Parathyroid adenoma (tissue), 2 donors: ENCODE measurements at regions not wholly inside any gene's neighbourhood (a gene's known extent, or its start where the extent isn't known, plus 50 kb on each side); places are given as distances from the start of the nearest gene placed in this dataset.

ENCODE experiments used
- H2AFZ ChIP-seq: fragments of 300-600 bp; sonication (generic); one replicate; pipeline ENCODE4 v1.7.0; 2017; ENCODE audit warnings: antibody characterized with exemption, mild to moderate bottlenecking
- H3K27ac ChIP-seq: fragments of 300-600 bp; sonication (generic); one replicate; pipeline ENCODE4 v1.7.0; 2017
- H3K27me3 ChIP-seq: fragments of 300-600 bp; sonication (generic); one replicate; pipeline ENCODE4 v1.7.0; 2017; ENCODE audit warnings: low read length; ENCODE audit not compliant: control insufficient read depth, insufficient read depth
- H3K36me3 ChIP-seq: fragments of 300-600 bp; sonication (generic); one replicate; pipeline ENCODE4 v1.7.0; 2017; ENCODE audit warnings: low read length; ENCODE audit not compliant: control insufficient read depth, insufficient read depth
- H3K4me1 ChIP-seq: fragments of 300-600 bp; sonication (generic); one replicate; pipeline ENCODE4 v1.7.0; 2017; ENCODE audit warnings: control low read depth
- H3K4me2 ChIP-seq: fragments of 300-600 bp; sonication (generic); one replicate; pipeline ENCODE4 v1.7.0; 2017; ENCODE audit warnings: low read length
- H3K4me3 ChIP-seq: fragments of 300-600 bp; sonication (generic); one replicate; pipeline ENCODE4 v1.7.0; 2017; ENCODE audit warnings: low read depth, low read length
- H3K79me2 ChIP-seq: fragments of 300-600 bp; sonication (generic); one replicate; pipeline ENCODE4 v1.7.0; 2017; ENCODE audit warnings: control low read depth
- H3K9ac ChIP-seq: fragments of 300-600 bp; sonication (generic); one replicate; pipeline ENCODE4 v1.7.0; 2017; ENCODE audit warnings: mild to moderate bottlenecking
- H3K9me3 ChIP-seq: fragments of 300-600 bp; sonication (generic); one replicate; pipeline ENCODE4 v1.7.0; 2017; ENCODE audit warnings: low read length; ENCODE audit not compliant: control insufficient read depth
- CTCF ChIP-seq: fragments of 300-600 bp; sonication (generic); IDR thresholded peaks from one replicate; pipeline ENCODE4 v1.7.0; 2017; ENCODE audit warnings: antibody characterized with exemption, mild to moderate bottlenecking
- donor health status: primary hyperparathyroidism.

DNA sequence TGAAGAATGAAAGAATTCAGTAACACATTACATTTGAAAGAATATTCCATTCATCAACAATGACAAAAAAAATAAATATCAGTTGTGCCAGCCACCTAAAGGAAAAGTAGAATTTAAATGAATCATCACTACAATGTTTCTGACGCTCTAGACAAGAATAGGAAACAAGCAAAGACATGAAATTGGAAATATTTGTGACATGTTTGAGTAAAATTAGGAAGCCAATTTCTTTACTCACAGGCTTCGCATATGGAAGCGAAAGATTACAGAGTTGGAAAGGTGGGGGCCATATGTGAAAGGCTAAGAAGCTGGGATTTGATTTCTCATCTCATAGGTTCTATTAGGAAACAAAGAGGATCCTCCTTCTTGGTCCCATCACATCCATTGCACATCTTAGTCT lies 279.0 kb downstream of the IPO8 start:
- H3K27me3 ChIP-seq = no peaks in the 10 kb centered on the region
- H3K4me1 ChIP-seq = no peaks in the 10 kb centered on the region
- no peak overlapping the region for H3K4me3 ChIP-seq
- no peak for TF ChIP-seq CTCF
- H3K79me2 ChIP-seq = no peaks in the 10 kb centered on the region
- no peaks in the 10 kb centered on the region for H3K36me3 ChIP-seq
- no peak overlapping the region for H3K4me2 ChIP-seq
- H2AFZ ChIP-seq = no peak overlapping the region
- H3K9ac ChIP-seq = no peak overlapping the region
- no peaks in the 10 kb centered on the region for H3K9me3 ChIP-seq
- H3K27ac ChIP-seq = no peak overlapping the region

DNA sequence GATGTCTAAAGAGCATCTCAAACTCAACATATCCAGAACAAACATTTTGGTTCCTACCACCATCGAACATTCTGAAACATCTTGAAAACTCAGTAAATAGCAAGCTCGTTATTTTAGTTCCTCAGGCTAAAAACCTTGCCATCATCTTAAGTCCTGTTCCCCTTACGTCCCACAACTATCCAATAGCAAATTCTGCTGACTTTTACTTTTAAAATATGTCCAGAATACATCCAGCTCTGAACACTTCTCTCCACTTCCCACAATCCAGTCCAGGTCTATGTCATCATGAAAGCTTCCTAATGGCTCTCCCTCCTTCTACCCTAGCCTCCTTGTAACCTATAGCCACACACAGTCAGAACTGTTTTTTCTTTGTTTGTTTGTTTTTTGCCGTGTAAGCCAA lies 279.9 kb downstream of the IPO8 start:
- Histone ChIP-seq H3K4me2 (no peak overlapping the region), H3K27ac (no peak overlapping the region), H3K27me3 (no peaks in the 10 kb centered on the region), H3K9me3 (no peaks in the 10 kb centered on the region), H3K4me3 (no peak overlapping the region), H3K4me1 (no peaks in the 10 kb centered on the region), H3K79me2 (no peaks in the 10 kb centered on the region), H3K9ac (no peak overlapping the region), H3K36me3 (no peaks in the 10 kb centered on the region), H2AFZ (no peak overlapping the region)
- no peak for TF ChIP-seq CTCF

DNA sequence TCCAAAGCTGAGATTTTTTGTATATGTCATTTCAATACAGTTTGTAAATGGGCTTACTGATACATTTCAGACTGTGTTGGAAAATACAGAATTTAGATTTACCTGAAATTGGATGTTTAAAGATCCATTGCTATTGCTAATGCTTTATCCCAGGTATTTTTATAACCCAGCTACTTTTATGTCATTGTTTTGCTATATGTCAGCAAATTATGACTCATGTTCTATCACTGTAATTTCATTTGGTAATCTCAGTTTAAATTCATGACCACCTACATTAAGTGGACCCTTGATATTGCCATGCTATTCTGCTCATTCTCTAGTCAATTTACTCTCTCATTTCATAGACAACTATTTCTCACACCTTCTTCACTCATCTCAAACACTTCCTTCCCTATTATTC lies 281.2 kb downstream of the IPO8 start:
- no peaks in the 10 kb centered on the region for H3K27me3 ChIP-seq
- H3K9ac ChIP-seq = no peak overlapping the region
- no peak overlapping the region for H2AFZ ChIP-seq
- no peak overlapping the region for H3K4me2 ChIP-seq
- H3K4me3 ChIP-seq = no peak overlapping the region
- H3K27ac ChIP-seq = no peak overlapping the region
- H3K4me1 ChIP-seq = no peaks in the 10 kb centered on the region
- no peaks in the 10 kb centered on the region for H3K36me3 ChIP-seq
- H3K79me2 ChIP-seq = no peaks in the 10 kb centered on the region
- no peak for TF ChIP-seq CTCF
- no peaks in the 10 kb centered on the region for H3K9me3 ChIP-seq

DNA sequence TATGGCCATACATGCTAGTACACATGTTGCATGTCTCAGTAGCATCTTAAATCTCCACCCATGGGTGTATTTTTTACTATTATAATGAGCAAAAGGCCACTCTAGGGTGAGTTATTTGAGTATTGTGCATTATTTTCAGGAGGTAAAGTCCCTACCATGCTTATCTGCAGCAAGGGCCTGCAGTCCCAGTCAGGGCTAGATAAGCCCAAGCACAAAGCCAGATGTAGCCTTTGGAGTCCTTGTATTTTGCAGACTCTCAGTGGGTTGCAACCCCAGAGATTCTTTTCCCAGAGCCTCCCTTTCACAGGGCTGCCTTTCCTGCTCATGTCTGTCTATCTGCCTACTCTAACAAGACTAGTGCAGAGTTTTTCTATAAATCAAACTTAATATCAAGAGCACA lies 295.3 kb downstream of the IPO8 start:
- H3K4me2 ChIP-seq = no peak overlapping the region
- H3K27ac ChIP-seq = no peak overlapping the region
- no peaks in the 10 kb centered on the region for H3K36me3 ChIP-seq
- no peaks in the 10 kb centered on the region for H3K9me3 ChIP-seq
- H3K9ac ChIP-seq = no peak overlapping the region
- no peaks in the 10 kb centered on the region for H3K27me3 ChIP-seq
- TF ChIP-seq CTCF = no peak
- no peaks in the 10 kb centered on the region for H3K79me2 ChIP-seq
- no peak overlapping the region for H3K4me3 ChIP-seq
- no peak overlapping the region for H2AFZ ChIP-seq
- H3K4me1 ChIP-seq = no peaks in the 10 kb centered on the region

DNA sequence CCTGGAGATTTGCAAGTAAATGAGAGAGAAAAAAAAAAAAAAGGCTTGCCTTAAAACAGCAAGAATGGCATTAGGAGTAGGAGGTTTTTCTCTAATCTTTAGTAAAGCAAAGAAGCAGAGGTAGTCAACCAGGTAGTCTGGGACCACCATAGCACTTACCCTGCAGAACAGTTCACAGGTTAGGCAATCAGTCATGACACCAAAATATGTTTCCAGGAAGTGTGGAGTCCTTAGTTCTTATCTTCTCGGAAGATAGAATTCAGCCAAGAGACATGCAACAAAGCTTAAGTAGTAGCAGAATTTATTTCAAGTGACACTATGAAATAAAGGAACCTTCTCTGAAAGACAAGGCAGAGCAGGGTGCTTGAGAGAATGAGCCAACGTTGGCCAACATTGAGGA lies 295.8 kb downstream of the IPO8 start:
- no peak overlapping the region for H3K9ac ChIP-seq
- no peak overlapping the region for H2AFZ ChIP-seq
- H3K27ac ChIP-seq = no peak overlapping the region
- H3K27me3 ChIP-seq = no peaks in the 10 kb centered on the region
- no peaks in the 10 kb centered on the region for H3K9me3 ChIP-seq
- no peak for TF ChIP-seq CTCF
- H3K36me3 ChIP-seq = no peaks in the 10 kb centered on the region
- H3K79me2 ChIP-seq = no peaks in the 10 kb centered on the region
- no peak overlapping the region for H3K4me3 ChIP-seq
- no peak overlapping the region for H3K4me2 ChIP-seq
- H3K4me1 ChIP-seq = no peaks in the 10 kb centered on the region
